GM12872 (cell line): ENCODE measurements at regions not wholly inside any gene's neighbourhood (a gene's known extent, or its start where the extent isn't known, plus 50 kb on each side); places are given as distances from the start of the nearest gene placed in this dataset.

Experiments used
- TF ChIP-seq, protein P1 (sequence below): IDR thresholded peaks from 3 replicates; pipeline ENCODE4 v1.5.1; 2011; ENCODE audit warnings: low read depth, mild to moderate bottlenecking, low read length, moderate library complexity; ENCODE audit not compliant: insufficient read depth

DNA sequence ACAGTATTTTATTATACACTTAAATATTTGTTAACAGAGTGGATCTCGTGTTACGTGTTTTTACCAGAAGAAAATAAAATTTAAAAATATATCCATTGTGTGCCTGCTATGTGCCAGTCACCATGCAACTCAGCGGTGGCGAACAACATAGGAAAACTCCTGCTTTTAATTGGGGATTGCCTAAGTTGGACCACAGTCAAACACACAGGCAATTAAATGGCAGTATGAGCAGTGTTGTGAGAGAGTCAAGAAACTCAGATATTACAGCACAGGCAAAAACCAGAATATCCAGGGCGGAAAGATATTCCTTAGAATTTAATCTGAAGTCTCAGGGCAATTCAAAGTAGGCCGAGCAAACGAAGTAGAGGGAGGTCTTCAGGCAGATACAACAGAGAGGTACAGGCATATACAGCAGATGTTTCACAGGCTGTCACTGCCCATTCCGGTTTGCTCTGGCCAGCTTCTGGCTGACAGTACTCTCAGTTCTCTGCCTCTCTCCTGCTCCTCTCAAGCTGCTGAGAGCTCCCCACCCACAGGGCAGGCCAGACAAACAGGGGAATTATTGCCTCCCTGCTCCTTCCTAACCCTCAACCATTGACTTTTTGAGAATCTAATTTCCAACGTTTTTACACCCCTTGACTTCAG lies 540.2 kb upstream of the TMEM132C start:
- TF ChIP-seq, protein P1, sequence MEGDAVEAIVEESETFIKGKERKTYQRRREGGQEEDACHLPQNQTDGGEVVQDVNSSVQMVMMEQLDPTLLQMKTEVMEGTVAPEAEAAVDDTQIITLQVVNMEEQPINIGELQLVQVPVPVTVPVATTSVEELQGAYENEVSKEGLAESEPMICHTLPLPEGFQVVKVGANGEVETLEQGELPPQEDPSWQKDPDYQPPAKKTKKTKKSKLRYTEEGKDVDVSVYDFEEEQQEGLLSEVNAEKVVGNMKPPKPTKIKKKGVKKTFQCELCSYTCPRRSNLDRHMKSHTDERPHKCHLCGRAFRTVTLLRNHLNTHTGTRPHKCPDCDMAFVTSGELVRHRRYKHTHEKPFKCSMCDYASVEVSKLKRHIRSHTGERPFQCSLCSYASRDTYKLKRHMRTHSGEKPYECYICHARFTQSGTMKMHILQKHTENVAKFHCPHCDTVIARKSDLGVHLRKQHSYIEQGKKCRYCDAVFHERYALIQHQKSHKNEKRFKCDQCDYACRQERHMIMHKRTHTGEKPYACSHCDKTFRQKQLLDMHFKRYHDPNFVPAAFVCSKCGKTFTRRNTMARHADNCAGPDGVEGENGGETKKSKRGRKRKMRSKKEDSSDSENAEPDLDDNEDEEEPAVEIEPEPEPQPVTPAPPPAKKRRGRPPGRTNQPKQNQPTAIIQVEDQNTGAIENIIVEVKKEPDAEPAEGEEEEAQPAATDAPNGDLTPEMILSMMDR: no peak

DNA sequence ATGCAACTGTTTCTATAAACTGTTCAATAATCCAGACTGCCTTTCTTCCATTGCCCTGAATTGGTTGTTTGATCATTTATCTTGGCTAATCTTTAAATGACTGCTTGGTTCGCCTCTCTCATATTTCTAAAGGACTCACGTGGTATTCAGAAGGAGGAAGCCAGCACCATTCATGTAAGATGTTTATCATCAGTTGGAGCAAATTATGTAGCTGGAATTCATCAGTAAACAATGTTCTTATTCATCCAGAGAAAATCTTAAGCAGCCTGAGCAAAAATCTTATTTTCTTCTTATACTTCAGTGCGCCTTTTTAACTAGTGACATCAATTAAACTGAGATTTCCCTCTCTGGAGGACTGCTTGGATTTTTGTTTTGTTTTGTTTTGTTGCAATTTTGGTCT lies 538.7 kb upstream of the TMEM132C start:
- TF ChIP-seq, protein P1: no peak

DNA sequence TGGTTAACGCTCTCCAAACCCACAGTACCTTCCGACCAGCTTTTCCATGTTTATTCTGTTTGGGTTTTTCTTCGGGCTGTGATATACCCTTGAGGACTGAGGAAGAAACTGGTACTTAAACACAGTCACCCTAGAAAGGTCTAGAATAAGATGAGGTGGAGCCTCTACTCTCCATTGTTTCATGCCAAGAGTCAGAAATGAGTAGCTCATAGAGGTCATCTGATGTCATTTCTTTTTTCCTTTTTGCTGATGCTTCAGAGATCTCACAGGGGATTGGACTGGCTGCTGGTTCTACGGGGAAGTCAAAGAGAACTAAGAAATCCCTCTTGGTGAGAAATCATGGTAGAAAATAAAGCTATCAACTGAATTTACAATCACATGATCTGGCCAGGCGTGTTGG lies 538.2 kb upstream of the TMEM132C start:
- TF ChIP-seq, protein P1: no peak

DNA sequence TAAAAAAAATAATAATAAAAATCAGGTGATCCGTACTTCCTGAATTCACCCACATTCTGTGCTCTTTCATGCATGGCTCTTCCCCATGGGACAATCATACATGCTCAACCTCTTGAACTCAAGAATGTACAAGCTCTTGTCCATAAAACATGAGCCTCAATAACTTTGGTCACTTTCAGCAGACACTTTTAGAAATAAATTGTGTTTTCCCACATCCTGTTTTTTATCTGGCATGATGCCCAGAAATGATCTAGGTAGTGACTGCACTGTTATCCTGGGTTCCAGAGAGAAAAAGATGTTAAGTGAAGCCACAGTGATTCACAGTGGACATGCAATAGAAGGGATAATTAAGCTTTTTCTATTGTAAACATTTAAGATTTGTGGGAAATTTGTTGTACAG lies 537.6 kb upstream of the TMEM132C start:
- TF ChIP-seq, protein P1: no peak

DNA sequence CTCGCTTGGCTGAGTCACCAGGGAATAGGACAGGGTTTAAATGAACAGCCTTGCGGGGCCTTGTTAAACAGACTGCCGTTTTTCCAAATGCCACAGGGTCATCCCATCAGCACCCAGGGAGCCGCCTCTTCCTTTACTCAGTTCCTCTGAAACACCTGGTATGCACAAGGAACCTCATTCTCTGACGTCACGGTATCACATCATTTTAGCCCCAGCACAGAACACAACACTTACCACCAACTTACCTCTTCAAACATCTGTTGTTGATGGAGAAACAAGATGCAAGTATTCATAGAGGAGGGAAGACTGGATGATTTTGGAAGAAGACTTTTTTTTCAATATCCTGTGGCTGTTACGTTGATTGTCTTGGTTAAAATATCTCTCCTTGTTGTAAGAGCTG lies 535.3 kb upstream of the TMEM132C start:
- TF ChIP-seq, protein P1: no peak

DNA sequence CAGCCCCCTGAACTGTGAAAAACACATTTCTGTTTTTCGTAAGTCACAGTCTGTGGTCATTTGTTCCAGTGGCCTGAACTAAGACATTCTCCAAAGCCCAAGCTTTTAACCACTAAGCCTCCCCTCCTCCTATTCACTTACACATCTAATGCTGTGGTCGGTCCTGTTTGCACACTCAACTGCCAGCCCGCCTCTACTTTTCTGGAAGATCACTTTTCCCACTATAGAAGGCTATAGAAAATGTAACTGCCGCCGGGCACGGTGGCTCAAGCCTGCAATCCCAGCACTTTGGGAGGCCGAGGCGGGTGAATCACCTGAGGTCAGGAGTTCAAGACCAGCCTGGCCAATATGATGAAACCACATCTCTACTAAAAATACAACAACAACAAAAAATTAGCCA lies 524.7 kb upstream of the TMEM132C start:
- TF ChIP-seq, protein P1: no peak

DNA sequence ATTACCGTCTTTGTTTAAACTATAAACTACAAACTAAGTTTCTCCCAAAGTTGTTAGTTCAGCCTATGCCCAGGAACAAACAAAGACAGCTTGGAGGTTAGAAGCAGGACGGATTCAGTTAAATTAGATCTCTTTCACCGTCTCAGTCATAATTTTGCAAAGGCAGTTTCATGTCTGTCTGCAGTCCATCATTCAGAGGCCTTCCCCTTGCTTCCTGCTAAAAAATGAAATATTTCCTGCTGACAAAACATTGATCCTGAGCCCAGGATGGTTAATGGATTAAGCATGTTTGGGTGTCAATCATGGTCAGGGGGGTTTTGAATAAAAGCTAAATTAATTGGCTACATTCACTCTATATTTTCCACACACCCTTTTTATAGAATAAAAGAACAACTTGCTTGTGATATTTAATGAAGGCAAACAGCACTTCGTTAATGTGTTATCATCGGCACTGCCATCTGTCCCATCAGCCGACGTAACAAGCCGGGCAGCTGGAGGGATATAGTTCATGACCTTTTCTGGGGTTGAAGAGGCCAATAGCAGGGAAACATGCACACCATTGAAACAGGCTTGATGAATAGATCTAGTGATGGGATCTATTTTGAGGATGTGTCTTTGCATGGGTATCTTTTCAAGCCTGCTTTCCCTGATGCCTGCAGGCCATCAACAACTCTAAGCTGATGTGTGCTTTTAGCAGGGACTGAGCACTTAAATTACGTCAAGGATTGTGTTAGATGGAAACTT lies 521.3 kb upstream of the TMEM132C start:
- TF ChIP-seq, protein P1: no peak
